ENCODE measurements at regions not wholly inside any gene's neighbourhood (a gene's known extent, or its start where the extent isn't known, plus 50 kb on each side); places are given as distances from the start of the nearest gene placed in this dataset.

DNA sequence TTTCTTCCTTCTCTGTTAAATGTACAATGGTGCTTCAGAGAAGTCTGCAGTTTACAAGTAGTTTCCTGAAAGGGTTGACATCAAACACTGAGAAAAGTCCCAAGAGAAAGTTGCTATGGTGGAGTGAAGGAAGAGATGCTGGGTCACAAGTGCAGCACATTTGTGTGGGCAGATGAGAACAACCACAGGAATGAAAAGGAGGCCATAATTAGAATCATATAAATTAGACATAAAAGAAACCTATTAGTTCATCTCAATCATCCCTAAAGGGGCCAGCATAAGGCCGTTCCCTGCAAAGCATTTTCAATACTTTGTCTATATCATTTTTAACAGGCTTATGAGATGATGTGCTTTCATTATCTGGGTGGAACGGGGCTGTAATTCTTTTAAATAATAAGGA, 359.2 kb downstream of the IRS2 start:
- TF ChIP-seq, protein P1, sequence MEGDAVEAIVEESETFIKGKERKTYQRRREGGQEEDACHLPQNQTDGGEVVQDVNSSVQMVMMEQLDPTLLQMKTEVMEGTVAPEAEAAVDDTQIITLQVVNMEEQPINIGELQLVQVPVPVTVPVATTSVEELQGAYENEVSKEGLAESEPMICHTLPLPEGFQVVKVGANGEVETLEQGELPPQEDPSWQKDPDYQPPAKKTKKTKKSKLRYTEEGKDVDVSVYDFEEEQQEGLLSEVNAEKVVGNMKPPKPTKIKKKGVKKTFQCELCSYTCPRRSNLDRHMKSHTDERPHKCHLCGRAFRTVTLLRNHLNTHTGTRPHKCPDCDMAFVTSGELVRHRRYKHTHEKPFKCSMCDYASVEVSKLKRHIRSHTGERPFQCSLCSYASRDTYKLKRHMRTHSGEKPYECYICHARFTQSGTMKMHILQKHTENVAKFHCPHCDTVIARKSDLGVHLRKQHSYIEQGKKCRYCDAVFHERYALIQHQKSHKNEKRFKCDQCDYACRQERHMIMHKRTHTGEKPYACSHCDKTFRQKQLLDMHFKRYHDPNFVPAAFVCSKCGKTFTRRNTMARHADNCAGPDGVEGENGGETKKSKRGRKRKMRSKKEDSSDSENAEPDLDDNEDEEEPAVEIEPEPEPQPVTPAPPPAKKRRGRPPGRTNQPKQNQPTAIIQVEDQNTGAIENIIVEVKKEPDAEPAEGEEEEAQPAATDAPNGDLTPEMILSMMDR (optimal IDR thresholded peaks at IDR 0.05 in 1 of 3, IDR thresholded peaks at IDR 0.05 in 1 of 3, conservative IDR thresholded peaks at IDR 0.05 in 1 of 3; ENCODE audit: extremely low read depth in 1 of 3, insufficient read depth in 2 of 3, low read length in 3 of 3) = no peak
- TF ChIP-seq EZH2 (IDR thresholded peaks at IDR 0.05; ENCODE audit: low read length) = no peak
